ENCODE measurements at regions not wholly inside any gene's neighbourhood (a gene's known extent, or its start where the extent isn't known, plus 50 kb on each side); places are given as distances from the start of the nearest gene placed in this dataset.
"Not testable (repeated sequence)": the region's sequence is repeated elsewhere in the genome, so short reads cannot be mapped to it uniquely, and the experiment has no call there.

- DNase-seq: no peak
Measured at GRCh38 chr12:62164036-62164435, 96.2 kb upstream of the USP15 start.

GRCh38 chr12:62166525-62166924 lies 93.7 kb upstream of the USP15 start:
- DNase-seq: no peak

GRCh38 chr12:62168411-62168810 lies 91.8 kb upstream of the USP15 start:
- no peak for DNase-seq

- no peak for DNase-seq
Measured at GRCh38 chr12:62170241-62170640, 90.0 kb upstream of the USP15 start.

- peak; percentile 15 for DNase-seq
Measured at GRCh38 chr12:62190689-62191490, 69.3 kb upstream of the USP15 start.

GRCh38 chr12:62191491-62192179 lies 68.6 kb upstream of the USP15 start:
- DNase-seq: no peak

- peak; percentile 87 for DNase-seq
Measured at GRCh38 chr12:62192180-62192902, 67.9 kb upstream of the USP15 start.

GRCh38 chr12:62192903-62193250 lies 67.3 kb upstream of the USP15 start:
- DNase-seq: no peak

GRCh38 chr12:62194031-62194430 lies 66.2 kb upstream of the USP15 start:
- no peak for DNase-seq

- DNase-seq: no peak
Measured at GRCh38 chr12:62194616-62195015, 65.6 kb upstream of the USP15 start.

- DNase-seq: no peak
Measured at GRCh38 chr12:62196146-62196545, 64.1 kb upstream of the USP15 start.

- not testable (repeated sequence) for DNase-seq
Measured at GRCh38 chr12:62202861-62203260, 57.3 kb upstream of the USP15 start.

- DNase-seq: no peak
Measured at GRCh38 chr12:62205346-62205745, 54.9 kb upstream of the USP15 start.

GRCh38 chr12:62207248-62207647 lies 53.0 kb upstream of the USP15 start:
- no peak for DNase-seq
